NCI-H2171 (cell line): ENCODE measurements at regions not wholly inside any gene's neighbourhood (a gene's known extent, or its start where the extent isn't known, plus 50 kb on each side); places are given as distances from the start of the nearest gene placed in this dataset.

Source experiments
- DNase-seq: peaks from one replicate; lab custom pipeline; 2025; lab: John Stamatoyannopoulos, UW

DNA sequence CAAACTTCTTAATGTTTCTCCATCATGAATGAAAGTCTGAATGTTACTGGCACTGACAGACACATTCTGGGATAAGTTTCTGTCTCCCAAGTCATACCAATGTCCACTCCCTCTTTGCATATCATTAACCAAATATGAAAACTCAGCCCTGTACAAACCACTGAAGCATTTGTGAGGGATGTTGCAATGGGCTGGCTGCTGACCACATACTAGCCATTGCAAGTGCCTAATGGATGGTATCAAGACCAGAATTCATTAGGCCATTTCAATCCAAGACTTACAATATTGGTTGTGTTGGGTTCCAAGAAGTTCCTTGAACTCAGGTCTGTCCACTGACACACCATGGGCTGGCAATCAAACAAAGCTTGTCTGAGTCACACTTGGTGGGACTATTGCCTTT is 73.8 kb downstream of the CBLN2 start:
- DNase-seq: no peak

GRCh38 chr18:72468021-72468710 is 76.0 kb downstream of the CBLN2 start:
- no peak for DNase-seq

DNA sequence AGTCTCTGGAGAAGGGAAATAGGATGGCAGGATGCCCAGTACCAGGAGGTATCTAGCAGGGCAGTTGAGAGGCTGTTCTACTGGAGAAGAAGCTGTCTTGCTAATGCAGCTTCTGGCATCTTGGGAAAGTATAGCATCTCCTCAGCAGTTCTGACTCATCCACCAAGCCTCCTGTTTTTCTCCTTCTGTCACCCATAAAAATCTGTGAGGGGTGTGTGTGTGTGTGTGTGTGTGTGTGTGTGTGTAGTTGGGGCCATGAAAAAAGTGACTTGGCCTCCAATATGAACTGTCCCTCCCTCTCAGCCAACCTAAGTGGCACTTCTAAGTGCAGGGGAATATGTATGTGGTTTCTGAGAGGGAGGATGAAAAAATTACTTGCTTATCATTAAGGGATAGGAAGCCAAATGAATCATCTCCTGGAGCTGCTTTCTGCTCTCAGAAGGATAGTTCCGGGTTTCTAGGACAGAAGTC is 83.9 kb downstream of the CBLN2 start:
- DNase-seq: no peak

- DNase-seq: no peak
These were observed 85.9 kb downstream of the CBLN2 start for GRCh38 chr18:72458271-72458670.

DNA sequence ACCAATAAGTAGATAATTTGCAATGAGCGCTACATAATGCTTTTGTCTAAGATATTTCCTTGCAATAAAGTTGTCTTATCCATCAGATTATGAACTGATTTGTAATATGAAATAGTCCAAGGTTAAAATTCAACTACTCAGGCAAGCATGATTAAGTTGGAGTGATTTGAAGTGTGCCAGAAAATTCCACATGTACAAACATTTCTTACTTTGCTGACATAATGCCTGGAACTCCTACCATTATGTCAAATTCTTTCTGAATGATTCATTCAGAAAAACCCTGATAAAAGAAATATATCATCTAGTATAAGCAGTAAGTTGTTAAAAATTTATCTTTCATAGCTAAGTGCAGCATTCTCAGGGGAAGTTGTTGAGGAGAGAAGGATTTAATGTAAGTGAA is 87.3 kb downstream of the CBLN2 start:
- no peak for DNase-seq

- DNase-seq: no peak
These were observed 91.8 kb downstream of the CBLN2 start for GRCh38 chr18:72452328-72452727.

GRCh38 chr18:72444798-72445155 is 99.4 kb downstream of the CBLN2 start:
- DNase-seq: no peak

- DNase-seq: no peak
These were observed 99.9 kb downstream of the CBLN2 start for GRCh38 chr18:72444111-72444797.

GRCh38 chr18:72436401-72436800 is 107.7 kb downstream of the CBLN2 start:
- DNase-seq: no peak

DNA sequence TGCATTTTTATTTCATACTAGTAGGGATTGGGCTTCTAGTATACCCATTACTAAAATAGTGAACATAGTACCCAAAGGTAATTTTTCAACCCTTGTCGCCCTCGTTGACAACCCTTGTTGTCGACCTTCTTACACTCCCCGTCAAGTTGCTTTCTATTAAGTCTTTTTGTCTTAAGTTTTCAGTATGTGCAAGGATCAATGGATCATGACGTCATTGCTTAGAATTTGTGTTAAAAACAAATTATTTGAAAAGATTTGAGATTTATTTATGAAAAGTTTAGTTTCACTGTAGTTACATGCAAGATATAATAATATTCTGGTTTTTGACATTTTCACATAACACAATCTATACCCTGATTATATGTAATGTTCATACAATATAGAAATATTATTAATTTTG is 110.4 kb downstream of the CBLN2 start:
- no peak for DNase-seq

- no peak for DNase-seq
These were observed 116.4 kb downstream of the CBLN2 start for GRCh38 chr18:72427721-72428120.

- no peak for DNase-seq
These were observed 124.2 kb downstream of the CBLN2 start for GRCh38 chr18:72419914-72420313.

DNA sequence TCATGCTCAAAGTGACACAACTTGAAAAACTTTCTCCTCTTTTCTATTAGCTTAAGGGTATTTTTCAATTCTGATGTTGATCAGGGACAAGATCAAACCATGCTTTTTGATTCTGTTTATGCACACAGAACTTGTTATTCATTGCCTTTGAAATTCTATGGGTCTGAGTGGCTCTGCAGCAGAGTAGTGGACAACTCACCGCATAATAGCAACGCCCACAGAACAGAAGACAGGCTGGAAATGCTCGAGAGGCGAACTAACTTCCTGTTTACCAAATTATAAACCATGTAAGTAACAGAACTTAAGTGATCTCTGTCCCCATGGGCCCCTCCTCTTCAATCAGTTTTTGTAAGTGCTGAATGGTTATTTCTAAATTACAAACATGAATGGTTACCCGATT is 131.2 kb downstream of the CBLN2 start:
- DNase-seq: no peak

- no peak for DNase-seq
These were observed 132.9 kb downstream of the CBLN2 start for GRCh38 chr18:72411261-72411660.

DNA sequence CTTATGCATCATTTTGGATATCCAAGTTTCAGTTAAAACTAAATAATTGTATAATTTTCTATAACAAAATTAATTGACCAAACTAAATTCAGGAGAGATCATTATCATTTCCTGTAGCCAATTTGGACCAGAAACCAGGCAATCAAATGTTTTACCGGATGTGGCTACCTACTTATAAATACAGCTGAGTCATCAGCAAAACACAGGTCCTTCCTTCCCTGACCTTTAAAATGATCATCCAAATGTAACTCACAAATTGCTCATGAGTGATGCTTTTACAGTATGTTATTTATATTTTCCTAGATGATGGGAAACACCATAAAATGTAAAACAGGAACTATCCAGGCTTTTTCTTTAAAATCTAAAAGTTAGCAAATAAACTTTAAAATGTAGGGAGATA is 133.7 kb downstream of the CBLN2 start:
- no peak for DNase-seq

DNA sequence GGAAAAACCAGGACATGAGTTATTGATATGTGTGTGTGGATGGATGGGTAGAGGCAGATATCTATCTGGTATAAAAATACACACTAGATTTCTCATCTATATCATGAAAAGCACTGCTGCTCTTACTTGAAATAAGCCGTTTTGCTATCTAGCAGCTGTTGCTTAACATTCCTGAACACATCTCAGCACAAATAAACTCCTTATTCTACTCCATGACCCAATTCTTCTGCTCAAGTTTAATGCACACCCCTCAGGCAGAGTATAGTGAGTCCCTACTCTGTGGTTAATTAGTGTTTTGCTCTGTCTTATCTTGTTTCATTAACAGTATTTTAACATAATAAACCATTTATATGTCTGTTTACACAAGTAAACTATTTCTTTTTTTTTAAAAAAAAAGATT is 134.2 kb downstream of the CBLN2 start:
- no peak for DNase-seq

DNA sequence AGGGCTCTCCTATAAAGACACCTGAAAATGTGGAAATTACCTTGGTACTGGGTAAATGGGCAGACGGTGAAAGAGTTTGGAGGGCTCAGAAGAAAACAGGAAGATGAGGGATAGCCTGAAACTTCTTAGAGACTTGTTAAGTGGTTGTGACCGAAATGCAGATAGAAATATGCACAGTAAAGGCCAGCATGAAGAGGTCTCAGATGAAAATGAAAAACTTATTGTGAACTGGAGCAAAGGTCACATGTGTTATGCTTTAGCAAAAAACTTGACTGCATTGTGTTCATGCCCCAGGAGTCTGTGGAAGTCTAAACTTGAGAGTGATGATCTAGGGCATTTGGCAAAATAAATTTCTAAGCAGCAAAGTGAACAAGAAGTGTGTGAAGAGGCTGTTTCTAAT is 137.1 kb downstream of the CBLN2 start:
- DNase-seq: no peak

- no peak for DNase-seq
These were observed 152.2 kb downstream of the CBLN2 start for GRCh38 chr18:72391951-72392350.

- DNase-seq: no peak
These were observed 152.7 kb downstream of the CBLN2 start for GRCh38 chr18:72391427-72391826.

DNA sequence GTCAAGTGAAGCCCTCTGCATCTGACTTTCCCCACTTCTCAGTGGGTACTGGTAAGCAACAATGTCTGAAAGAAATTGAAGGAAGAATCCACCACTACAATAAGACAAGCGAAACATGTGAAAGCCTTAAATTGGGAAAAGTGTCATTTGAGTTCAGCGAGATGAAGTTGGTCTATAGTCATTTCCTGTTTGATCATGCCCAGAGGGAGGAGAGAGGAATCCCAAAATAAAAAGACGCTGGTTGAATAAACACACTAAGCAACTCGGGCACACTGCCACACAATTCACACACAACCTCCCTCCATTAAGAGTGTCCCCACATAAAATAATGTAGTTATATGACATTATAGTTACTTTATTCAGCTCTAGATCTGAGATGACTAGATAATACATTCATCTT is 166.1 kb downstream of the CBLN2 start:
- no peak for DNase-seq

- no peak for DNase-seq
These were observed 167.9 kb downstream of the CBLN2 start for GRCh38 chr18:72376256-72376655.

- DNase-seq: no peak
These were observed 168.5 kb downstream of the CBLN2 start for GRCh38 chr18:72375618-72376017.

DNA sequence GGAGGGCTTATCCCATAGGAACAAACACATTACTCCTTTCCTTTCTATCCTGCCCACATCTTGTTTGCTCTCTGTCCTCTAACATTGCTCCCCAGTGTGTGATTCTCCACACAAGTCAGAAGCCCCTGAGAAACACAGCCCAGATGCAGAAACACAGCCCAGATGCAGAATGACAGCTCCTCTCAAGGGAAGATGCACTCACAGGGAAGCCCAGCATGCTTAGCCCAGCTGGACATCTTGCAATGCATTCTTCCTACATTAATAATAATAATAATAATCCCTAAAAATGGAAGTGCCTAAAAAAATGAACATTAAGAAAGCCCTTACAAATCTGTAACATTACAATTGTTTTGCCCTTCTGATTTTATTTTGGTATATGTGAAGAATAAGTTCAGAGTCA is 172.1 kb downstream of the CBLN2 start:
- DNase-seq: no peak

DNA sequence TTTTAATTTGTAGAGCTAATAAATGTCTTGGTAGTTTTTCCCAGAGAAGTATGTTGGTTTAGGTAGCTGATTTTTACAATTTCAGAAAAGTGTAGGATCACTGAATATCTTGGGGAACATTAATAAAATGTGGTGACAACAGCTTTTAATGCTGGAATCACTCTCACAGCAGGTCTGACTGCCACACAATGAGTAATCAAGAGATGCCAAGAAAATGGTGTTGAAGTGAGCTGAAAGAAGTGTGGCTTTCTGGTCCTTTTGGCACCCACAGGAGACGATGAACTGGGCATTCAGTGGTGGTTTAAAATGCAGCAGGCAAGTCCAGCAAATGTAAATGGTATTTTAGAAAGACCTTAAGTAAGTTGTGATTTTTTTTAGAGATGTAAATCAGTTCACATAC is 175.8 kb downstream of the CBLN2 start:
- no peak for DNase-seq
